Tibial artery (tissue), 4 donors: ENCODE measurements at regions not wholly inside any gene's neighbourhood (a gene's known extent, or its start where the extent isn't known, plus 50 kb on each side); places are given as distances from the start of the nearest gene placed in this dataset.

Experiments used
- DNase-seq, 2 donors: peaks; one replicate each; pipeline ENCODE4 v3.0.0-alpha.2; 2019
- H3K27ac ChIP-seq, 2 donors: fragments of 200-600 bp; sonication (generic) in 1 of 2; 1 replicate in 1 of 2; 2 replicates in 1 of 2; pipeline ENCODE4 v1.5.1; 2018 to 2019; ENCODE audit warnings: mild to moderate bottlenecking in 1 of 2
- H3K27me3 ChIP-seq, 2 donors: fragments of 200-600 bp; sonication (generic) in 1 of 2; one replicate each; pipeline versions ENCODE4 v1.5.1 to v1.6.0; 2016 to 2019
- H3K36me3 ChIP-seq, 3 donors: fragments of 200-600 bp; sonication (generic) in 2 of 3; one replicate each; pipeline ENCODE4 v1.5.1; 2016 to 2019; ENCODE audit warnings: mild to moderate bottlenecking in 2 of 3
- H3K4me1 ChIP-seq, 4 donors: fragments of 200-600 bp; sonication (generic) in 2 of 4; 1 replicate in 3 of 4; 2 replicates in 1 of 4; pipeline ENCODE4 v1.5.1; 2016 to 2019
- H3K4me3 ChIP-seq, 2 donors: fragments of 200-600 bp; sonication (generic) in 1 of 2; 1 replicate in 1 of 2; 2 replicates in 1 of 2; pipeline ENCODE4 v1.5.1; 2018 to 2019; ENCODE audit warnings: mild to moderate bottlenecking in 2 of 2
- H3K9me3 ChIP-seq, 3 donors: fragments of 200-600 bp; sonication (generic) in 1 of 3; one replicate each; pipeline ENCODE4 v1.5.1; 2016 to 2019
- intact Hi-C: fragments of 100-400 bp; cut with DNase I; formaldehyde crosslinking; loops from one replicate; pipeline ENCODE4 v1.15.0; 2023; ENCODE audit warnings: low total_unique reads
- TF ChIP-seq, protein P1 (sequence below), 2 experiments: fragments of 200-600 bp in 1 of 2; fragments of 450-650 bp in 1 of 2; IDR thresholded peaks; one replicate each; pipeline ENCODE4 v1.5.1; 2017 to 2019; ENCODE audit warnings: antibody characterized with exemption in 2 of 2, mild to moderate bottlenecking in 1 of 2, moderate library complexity in 1 of 2

GRCh38 chrX:42241421-42241820 is 318.1 kb upstream of the CASK start:
- TF ChIP-seq, protein P1, sequence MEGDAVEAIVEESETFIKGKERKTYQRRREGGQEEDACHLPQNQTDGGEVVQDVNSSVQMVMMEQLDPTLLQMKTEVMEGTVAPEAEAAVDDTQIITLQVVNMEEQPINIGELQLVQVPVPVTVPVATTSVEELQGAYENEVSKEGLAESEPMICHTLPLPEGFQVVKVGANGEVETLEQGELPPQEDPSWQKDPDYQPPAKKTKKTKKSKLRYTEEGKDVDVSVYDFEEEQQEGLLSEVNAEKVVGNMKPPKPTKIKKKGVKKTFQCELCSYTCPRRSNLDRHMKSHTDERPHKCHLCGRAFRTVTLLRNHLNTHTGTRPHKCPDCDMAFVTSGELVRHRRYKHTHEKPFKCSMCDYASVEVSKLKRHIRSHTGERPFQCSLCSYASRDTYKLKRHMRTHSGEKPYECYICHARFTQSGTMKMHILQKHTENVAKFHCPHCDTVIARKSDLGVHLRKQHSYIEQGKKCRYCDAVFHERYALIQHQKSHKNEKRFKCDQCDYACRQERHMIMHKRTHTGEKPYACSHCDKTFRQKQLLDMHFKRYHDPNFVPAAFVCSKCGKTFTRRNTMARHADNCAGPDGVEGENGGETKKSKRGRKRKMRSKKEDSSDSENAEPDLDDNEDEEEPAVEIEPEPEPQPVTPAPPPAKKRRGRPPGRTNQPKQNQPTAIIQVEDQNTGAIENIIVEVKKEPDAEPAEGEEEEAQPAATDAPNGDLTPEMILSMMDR (IDR thresholded peaks at IDR 0.05): no peak
- no peak for DNase-seq

GRCh38 chrX:42237956-42238355 is 314.6 kb upstream of the CASK start:
- Histone ChIP-seq H3K36me3 (no peaks in the 10 kb centered on the region), H3K27ac (no peak overlapping the region), H3K4me3 (no peak overlapping the region), H3K9me3 (no peaks in the 10 kb centered on the region), H3K4me1 (no peaks in the 10 kb centered on the region), H3K27me3 (no peaks in the 10 kb centered on the region)
- intact Hi-C loops: no loop called here
- no peak for DNase-seq
- TF ChIP-seq, protein P1 (IDR thresholded peaks at IDR 0.05): no peak

More at GRCh38 chrX:42241421-42241820, 318.1 kb upstream of the CASK start:
- Histone ChIP-seq H3K4me1 (no peaks in the 10 kb centered on the region), H3K27ac (no peak overlapping the region), H3K9me3 (no peaks in the 10 kb centered on the region), H3K36me3 (no peaks in the 10 kb centered on the region), H3K27me3 (no peaks in the 10 kb centered on the region), H3K4me3 (no peak overlapping the region)
- intact Hi-C loops: no loop called here

DNA sequence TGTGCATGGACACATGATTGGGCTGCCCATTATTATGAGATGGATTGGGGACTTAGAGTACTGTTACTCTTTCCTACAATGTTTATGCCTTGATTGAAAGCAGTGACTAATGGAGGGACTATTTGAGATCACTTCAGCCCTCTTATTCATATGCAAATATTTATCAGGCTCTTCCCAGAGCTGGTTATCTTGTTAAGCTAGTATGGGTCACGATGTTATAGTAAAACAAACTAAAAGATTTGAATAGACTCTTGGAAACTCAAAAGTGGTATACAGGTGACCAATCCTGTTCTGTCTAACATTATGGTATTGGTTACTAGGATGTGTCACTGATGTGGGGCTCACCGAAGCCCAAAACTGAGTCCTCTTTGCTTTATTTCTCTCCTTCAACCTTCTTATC is 306.2 kb upstream of the CASK start:
- Histone ChIP-seq H3K4me1 (no peaks in the 10 kb centered on the region), H3K27me3 (no peaks in the 10 kb centered on the region), H3K27ac (no peak overlapping the region), H3K9me3 (peaks cover 0 to 12% (median 10%) of the 10 kb centered on the region in 3 donors), H3K4me3 (no peak overlapping the region), H3K36me3 (no peaks in the 10 kb centered on the region)
- TF ChIP-seq, protein P1 (IDR thresholded peaks at IDR 0.05): no peak
- intact Hi-C loops: no loop called here
- DNase-seq: no peak

- no peak overlapping the region for H3K27ac ChIP-seq
- no peaks in the 10 kb centered on the region for H3K36me3 ChIP-seq
- H3K27me3 ChIP-seq: no peaks in the 10 kb centered on the region
- intact Hi-C loops: no loop called here
- no peak for DNase-seq
- H3K9me3 ChIP-seq: no peaks in the 10 kb centered on the region
- no peak overlapping the region for H3K4me3 ChIP-seq
- H3K4me1 ChIP-seq: no peaks in the 10 kb centered on the region
- TF ChIP-seq, protein P1 (IDR thresholded peaks at IDR 0.05): no peak
These were observed 297.3 kb upstream of the CASK start for GRCh38 chrX:42220666-42221065.

DNA sequence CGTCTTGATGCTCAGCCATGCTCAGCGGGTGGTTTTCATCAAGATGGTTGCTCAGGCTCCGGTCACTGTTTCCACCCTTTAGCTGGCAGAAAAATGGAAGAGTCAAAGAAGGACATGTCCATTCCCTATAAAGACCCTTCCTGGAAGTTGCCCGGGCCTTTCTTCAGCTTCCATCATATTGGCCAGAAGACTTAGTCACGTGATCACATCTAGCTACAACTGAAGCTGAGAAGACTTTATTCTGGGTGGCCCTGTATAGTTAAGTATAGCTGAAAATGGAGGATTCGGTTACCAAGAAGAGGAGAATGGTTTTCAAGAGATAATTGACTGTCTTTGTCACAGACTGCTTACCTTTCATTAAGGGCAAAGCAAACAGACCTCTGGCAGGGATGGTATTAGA is 296.7 kb upstream of the CASK start:
- intact Hi-C loops: no loop called here
- Histone ChIP-seq H3K27ac (no peak overlapping the region), H3K4me3 (no peak overlapping the region), H3K9me3 (no peaks in the 10 kb centered on the region), H3K36me3 (no peaks in the 10 kb centered on the region), H3K4me1 (no peaks in the 10 kb centered on the region), H3K27me3 (no peaks in the 10 kb centered on the region)
- no peak for DNase-seq
- TF ChIP-seq, protein P1 (IDR thresholded peaks at IDR 0.05): no peak

DNA sequence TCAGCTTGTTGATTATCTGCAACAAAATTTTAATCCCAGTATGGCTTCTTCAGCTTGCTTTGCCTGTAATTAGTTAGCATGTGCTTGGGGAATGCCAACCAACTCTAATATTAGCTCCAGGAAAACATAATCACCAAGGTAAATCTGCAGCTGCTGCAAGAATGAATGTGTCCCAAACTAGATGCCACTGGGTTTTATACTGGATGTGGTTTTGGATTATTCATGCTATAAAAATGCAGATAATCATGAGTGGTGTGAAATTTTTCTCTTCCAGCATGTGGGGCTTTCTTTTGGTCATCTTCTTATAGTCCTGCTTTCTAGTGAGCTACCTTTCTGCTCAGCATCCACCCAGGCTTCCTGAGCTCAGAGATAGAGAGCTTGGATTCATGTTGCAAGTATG is 295.9 kb upstream of the CASK start:
- TF ChIP-seq, protein P1 (IDR thresholded peaks at IDR 0.05): no peak
- Histone ChIP-seq H3K27me3 (no peaks in the 10 kb centered on the region), H3K4me3 (no peak overlapping the region), H3K4me1 (no peaks in the 10 kb centered on the region), H3K36me3 (no peaks in the 10 kb centered on the region), H3K27ac (no peak overlapping the region), H3K9me3 (no peaks in the 10 kb centered on the region)
- no peak for DNase-seq
- intact Hi-C loops: no loop called here
